Fibroblast of upper back skin (primary cell): ENCODE measurements at regions not wholly inside any gene's neighbourhood (a gene's known extent, or its start where the extent isn't known, plus 50 kb on each side); places are given as distances from the start of the nearest gene placed in this dataset.

Experiments
- DNase-seq: peaks from one replicate; pipeline ENCODE4 v3.0.0-alpha.2; 2013

DNA sequence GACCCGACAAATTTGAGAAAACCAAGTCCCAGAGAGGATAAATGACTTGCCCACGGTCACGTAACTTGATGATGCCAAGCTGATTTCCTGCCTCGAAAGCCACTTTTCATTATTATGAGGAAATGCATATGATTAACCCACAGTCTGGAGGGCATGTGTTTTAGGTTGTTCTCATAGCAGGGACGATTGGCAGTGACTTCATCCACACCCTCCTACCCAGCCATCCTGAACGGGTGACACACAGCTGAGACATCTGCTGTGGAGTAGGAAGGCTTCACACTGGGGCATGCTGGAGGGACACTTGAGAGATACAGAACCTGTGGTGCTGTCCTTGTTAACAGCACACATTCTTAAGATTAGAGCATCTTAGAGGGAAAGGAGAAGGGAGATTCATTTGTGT, 65.4 kb upstream of the WDFY2 start:
- DNase-seq = no peak

DNA sequence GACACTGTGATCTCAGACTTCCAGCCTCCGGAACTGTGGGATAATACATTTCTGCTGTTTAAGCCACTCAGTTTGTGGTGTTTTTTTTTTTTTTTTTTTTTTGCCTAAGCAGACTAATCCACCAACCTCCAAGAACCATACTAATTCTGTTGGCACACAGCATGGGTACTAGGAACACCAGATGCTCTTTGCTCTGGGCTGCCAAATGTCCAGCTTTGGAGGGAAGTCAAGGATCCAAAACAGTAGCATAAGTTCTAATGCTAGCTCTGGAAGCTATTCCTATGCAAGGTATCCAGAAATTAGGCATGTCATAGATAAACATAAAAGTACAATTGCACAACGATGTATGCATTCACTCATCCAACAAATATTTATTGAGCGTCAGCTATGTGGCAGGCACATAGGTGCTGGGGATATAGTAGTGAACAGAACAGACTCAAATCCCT, 64.5 kb upstream of the WDFY2 start:
- peak; percentile 25 for DNase-seq

DNA sequence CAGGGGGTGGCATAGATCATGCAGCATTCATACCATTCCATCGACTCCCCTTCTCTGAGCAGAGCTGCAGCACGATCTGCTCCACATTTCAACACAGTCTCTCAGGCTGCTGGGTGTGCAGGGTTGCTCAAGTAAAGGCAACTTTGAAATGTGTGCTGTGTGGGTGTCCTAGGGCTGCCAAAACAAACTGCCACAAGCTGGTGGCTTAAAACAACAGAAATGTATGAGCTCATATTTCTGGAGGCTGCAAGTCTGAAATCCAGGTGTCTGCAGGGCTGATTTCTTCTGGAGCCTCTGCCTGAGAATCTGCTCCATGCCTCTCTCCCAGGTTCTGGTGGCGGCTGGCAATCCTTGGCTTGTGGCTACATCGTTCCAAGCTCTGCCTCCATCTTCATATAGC, 63.7 kb upstream of the WDFY2 start:
- DNase-seq = peak; percentile 31

DNA sequence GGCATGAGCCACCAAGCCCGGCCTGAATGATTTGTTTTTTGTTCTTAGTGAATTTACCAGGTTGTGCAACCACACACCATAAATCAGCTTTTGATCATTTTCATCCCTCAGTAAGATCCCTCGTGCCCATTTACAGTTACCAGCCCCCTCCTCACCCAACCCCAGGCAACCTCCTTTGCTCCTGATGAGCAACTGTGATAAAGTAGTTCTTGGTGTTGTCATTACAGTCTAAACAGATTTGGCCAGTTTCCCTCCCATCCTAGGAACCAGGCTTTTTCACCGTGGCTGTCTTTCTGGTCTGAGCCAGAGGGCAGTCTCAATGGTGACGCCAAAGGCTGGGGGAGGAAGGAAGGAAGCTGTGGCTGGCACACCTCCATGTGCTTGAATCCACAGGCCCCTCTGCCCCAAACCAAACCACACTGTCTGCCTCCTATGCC, 61.2 kb upstream of the WDFY2 start:
- DNase-seq = peak; percentile 53

DNA sequence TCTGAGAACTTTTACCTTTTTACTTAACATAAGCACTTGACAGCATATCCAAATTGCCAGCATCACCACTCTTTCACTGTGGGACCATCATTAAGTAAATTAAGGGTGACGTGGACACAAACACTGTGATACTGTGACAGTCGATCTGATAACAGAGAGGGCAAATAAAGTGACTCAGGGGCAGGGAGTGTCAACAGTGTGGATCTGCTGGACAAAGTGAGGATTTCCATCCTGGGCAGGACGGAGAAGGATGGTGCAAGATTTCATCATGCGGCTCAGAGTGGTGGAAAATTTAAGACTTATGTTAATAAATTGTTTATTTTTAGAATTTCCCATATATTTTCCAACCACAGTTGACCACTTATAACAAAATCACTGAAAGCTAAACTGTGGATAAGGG, 60.0 kb upstream of the WDFY2 start:
- no peak for DNase-seq

DNA sequence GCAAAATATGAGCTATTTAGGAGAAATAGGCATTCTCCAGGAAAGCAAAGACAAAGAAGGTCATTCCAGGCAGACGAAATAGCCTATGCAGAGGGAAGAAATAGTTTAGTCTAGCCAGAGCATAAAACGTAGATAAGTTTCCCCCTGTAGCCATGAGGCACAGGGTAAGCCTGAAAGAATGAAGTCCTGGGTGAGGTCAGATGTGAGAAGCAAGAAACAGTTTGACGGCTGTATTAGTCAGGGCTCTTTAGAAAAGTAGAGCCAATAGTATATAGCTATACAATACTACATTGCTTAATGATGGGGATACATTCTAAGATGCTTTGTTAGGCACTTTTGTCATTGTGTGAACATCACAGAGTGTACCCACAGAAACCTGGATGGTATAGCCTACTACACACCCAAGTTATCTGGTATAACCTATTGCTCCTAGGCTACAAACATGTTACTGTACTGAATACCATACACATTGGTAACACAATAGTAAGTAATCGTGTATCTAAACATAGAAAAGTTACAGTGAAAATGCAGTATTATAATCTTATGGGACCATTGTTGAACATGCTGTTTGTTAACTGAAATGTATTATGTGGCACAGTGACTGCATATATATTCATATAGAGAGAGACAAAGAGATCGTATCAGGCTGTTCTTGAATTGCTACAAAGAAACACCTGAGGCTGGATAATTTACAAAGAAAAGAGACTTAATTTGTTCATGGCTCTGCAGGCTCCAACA, 59.3 kb upstream of the WDFY2 start:
- peak; percentile 37 for DNase-seq

DNA sequence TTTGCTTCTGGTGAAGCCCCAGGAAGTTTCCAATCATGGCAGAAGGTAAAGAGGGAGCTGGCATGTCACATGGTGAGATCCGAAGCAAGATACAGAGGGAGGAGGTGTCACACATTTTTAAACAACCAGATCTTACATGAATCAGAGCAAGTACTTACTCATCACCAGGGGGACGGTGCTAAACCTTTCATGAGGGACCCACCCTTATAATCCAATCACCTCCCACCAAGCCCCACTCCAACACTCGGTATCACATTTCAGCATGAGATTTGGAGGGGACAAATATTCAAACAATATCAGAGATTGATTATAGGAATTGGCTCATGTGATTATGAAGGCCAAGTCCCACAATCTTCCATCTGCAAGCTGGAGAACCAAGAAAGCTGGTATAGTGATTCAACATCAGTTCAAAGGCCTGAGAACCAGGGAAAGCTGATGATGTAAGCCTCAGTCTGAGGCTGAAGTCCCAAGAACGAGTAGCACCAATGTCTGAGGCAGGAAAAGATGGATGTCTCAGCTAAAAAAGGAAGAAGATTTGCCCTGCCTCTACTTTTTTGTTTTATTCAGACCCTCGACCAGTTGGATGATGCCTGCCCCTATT, 58.6 kb upstream of the WDFY2 start:
- DNase-seq = peak; percentile 39

DNA sequence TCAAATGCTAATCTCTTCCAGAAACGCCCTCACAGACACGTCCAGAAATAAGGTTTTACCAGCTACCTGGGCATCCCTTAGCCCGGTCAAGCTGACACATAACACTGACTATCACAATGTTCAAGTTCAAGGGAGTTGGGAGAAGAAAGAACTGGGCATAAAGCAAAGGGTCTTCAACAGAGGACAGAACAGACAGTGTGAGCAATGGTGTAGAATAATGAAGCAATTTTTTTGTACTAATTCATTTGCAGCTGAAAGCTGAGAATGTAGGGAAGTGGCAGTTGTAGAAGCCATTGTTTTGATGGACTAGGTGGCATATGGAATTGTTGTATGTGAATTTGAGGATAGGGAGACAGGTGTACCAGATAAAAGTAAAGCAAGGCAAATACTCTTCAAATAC, 58.1 kb upstream of the WDFY2 start:
- DNase-seq = no peak

DNA sequence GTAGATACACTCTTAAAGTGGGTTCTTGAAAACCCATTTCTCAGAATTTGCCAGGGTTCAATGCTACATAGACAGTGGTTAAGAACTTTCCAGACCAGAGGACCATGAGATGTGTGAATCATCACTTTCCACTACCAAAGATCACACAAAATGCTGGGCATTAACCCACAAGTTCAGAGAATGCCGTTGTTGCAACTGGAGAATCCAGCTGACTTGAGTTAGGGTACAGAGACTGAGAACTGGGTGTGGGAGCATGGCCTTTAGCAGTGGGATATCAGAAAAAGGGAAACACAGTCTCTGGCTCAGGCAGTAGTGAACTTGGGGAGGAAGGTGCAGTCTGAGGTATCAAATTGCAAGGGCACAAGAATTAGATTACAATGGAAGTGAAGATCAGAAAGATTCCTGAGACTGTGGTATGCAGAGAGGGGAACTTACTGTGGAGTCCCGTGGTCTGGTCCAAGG, 51.5 kb upstream of the WDFY2 start:
- DNase-seq = no peak

DNA sequence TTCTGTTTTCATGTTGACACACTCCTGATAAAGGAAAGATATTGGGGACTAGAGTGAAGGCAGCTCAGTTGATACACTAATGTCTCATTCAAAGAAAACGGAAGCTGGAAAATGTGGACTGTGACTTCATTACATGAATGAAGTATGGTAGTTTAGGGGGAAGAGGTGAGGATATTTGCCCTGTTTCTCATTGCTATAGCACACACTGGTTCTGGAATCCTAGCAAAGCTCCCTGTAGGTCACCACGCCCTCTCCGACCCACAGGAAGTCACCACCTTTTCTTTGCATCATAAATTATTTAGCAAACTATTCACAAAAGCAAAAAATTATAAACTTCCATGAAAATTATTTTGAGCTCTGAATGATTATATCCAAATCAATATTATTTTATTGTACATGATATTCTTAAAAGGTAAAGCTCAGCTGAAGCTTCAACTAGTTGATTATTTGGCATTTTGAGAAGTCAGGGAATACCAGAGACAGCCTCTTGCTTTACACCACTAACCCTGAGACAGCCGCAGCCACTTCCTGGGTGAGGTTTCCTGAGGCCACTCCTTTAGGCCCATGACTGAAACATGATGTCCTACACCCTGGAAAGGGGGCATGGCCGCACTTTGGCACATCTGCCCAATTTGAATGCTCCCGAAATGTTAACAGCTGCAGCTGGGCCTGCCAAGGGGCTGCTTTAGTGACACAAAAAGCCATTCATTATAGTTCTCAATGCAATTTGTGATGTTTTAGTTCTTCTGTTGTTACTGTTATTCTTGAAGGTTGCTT, 50.0 kb upstream of the WDFY2 start:
- DNase-seq = no peak
